DOHH2 (cell line): ENCODE measurements at regions not wholly inside any gene's neighbourhood (a gene's known extent, or its start where the extent isn't known, plus 50 kb on each side); places are given as distances from the start of the nearest gene placed in this dataset.

Source experiments
- CTCF ChIP-seq: fragments of 200-600 bp; sonication (generic); IDR thresholded peaks from one replicate; pipeline ENCODE4 v1.5.1; 2014; ENCODE audit warnings: antibody characterized with exemption, mild to moderate bottlenecking, low read depth, low read length; ENCODE audit not compliant: poor library complexity, severe bottlenecking
- EZH2phosphoT487 ChIP-seq: fragments of 200-600 bp; sonication (generic); IDR thresholded peaks from 2 replicates; pipeline ENCODE4 v1.6.1; 2017; ENCODE audit warnings: borderline replicate concordance, mild to moderate bottlenecking, antibody characterized with exemption, low read length, moderate library complexity, mixed read lengths

GRCh38 chr4:23943478-23943877 is 53.6 kb upstream of the PPARGC1A start:
- no peak for TF ChIP-seq CTCF
- TF ChIP-seq EZH2phosphoT487, result no peak
